Tibial artery (tissue), 4 donors: ENCODE measurements at regions not wholly inside any gene's neighbourhood (a gene's known extent, or its start where the extent isn't known, plus 50 kb on each side); places are given as distances from the start of the nearest gene placed in this dataset.

ENCODE experiments used
- DNase-seq, 2 donors: peaks; one replicate each; pipeline ENCODE4 v3.0.0-alpha.2; 2019
- H3K27ac ChIP-seq, 2 donors: fragments of 200-600 bp; sonication (generic) in 1 of 2; 1 replicate in 1 of 2; 2 replicates in 1 of 2; pipeline ENCODE4 v1.5.1; 2018 to 2019; ENCODE audit warnings: mild to moderate bottlenecking in 1 of 2
- H3K27me3 ChIP-seq, 2 donors: fragments of 200-600 bp; sonication (generic) in 1 of 2; one replicate each; pipeline versions ENCODE4 v1.5.1 to v1.6.0; 2016 to 2019
- H3K36me3 ChIP-seq, 3 donors: fragments of 200-600 bp; sonication (generic) in 2 of 3; one replicate each; pipeline ENCODE4 v1.5.1; 2016 to 2019; ENCODE audit warnings: mild to moderate bottlenecking in 2 of 3
- H3K4me1 ChIP-seq, 4 donors: fragments of 200-600 bp; sonication (generic) in 2 of 4; 1 replicate in 3 of 4; 2 replicates in 1 of 4; pipeline ENCODE4 v1.5.1; 2016 to 2019
- H3K4me3 ChIP-seq, 2 donors: fragments of 200-600 bp; sonication (generic) in 1 of 2; 1 replicate in 1 of 2; 2 replicates in 1 of 2; pipeline ENCODE4 v1.5.1; 2018 to 2019; ENCODE audit warnings: mild to moderate bottlenecking in 2 of 2
- H3K9me3 ChIP-seq, 3 donors: fragments of 200-600 bp; sonication (generic) in 1 of 3; one replicate each; pipeline ENCODE4 v1.5.1; 2016 to 2019
- intact Hi-C: fragments of 100-400 bp; cut with DNase I; formaldehyde crosslinking; loops from one replicate; pipeline ENCODE4 v1.15.0; 2023; ENCODE audit warnings: low total_unique reads
- TF ChIP-seq, protein P1 (sequence below), 2 experiments: fragments of 200-600 bp in 1 of 2; fragments of 450-650 bp in 1 of 2; IDR thresholded peaks; one replicate each; pipeline ENCODE4 v1.5.1; 2017 to 2019; ENCODE audit warnings: antibody characterized with exemption in 2 of 2, mild to moderate bottlenecking in 1 of 2, moderate library complexity in 1 of 2

DNA sequence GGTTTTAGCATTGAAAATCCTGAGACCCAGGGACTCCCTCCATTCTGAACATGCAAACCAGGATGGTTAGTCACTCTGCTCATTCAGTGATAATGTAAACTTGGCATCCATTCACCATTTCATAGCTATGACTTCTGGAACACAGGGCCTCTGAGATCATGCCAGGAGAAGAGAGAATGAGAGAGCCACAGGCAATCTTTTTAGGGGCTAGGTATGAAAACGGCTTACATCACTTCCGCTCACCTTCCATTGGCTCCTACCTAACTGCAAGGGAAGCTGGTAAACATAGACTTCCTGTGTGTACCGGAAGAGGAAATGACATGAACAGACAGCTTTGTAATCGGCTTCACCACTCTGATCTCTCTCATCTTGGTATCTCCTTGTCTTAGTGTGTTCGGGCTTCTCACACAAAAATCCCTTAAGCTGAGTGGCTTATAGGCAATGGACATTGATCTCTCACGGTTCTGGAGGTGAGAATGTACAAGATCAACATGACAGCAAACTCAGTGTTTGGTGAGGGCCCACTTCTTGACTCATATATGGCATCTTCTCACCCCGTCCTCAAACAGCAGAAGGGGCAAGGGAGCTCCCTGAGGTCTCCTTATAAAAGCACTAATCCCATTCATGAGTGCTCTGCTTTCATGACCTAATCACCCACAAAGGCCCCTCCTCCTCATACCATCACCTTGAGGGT is 465.9 kb upstream of the TBX3 start:
- Histone ChIP-seq H3K27me3 (no peaks in the 10 kb centered on the region), H3K36me3 (no peaks in the 10 kb centered on the region), H3K9me3 (no peaks in the 10 kb centered on the region), H3K4me3 (no peak overlapping the region), H3K27ac (no peak overlapping the region), H3K4me1 (no peaks in the 10 kb centered on the region)
- intact Hi-C loops, result no loop called here
- TF ChIP-seq, protein P1, sequence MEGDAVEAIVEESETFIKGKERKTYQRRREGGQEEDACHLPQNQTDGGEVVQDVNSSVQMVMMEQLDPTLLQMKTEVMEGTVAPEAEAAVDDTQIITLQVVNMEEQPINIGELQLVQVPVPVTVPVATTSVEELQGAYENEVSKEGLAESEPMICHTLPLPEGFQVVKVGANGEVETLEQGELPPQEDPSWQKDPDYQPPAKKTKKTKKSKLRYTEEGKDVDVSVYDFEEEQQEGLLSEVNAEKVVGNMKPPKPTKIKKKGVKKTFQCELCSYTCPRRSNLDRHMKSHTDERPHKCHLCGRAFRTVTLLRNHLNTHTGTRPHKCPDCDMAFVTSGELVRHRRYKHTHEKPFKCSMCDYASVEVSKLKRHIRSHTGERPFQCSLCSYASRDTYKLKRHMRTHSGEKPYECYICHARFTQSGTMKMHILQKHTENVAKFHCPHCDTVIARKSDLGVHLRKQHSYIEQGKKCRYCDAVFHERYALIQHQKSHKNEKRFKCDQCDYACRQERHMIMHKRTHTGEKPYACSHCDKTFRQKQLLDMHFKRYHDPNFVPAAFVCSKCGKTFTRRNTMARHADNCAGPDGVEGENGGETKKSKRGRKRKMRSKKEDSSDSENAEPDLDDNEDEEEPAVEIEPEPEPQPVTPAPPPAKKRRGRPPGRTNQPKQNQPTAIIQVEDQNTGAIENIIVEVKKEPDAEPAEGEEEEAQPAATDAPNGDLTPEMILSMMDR (IDR thresholded peaks at IDR 0.05), result no peak
- no peak for DNase-seq

DNA sequence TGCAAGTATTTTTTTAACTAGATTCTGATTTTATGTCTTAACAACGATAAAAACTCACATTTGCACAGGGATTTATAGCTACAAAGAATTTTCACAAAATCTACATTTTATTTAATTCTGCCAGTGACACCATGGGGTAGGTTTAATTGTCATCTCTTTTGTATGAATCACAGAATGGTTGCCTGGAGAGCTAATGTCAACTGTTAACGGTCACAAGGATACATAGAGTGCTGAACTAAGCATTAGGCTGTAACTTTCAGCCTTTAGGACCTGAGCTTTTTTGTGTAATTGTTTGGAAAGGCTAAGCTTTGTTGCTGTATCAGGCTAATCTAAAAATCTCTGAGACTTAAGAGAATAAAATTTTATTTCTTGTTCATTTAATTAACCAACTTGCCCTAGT is 465.3 kb upstream of the TBX3 start:
- TF ChIP-seq, protein P1 (IDR thresholded peaks at IDR 0.05), result no peak
- H3K4me3 ChIP-seq, result no peak overlapping the region
- no peaks in the 10 kb centered on the region for H3K36me3 ChIP-seq
- intact Hi-C loops, result no loop called here
- H3K27ac ChIP-seq, result no peak overlapping the region
- no peaks in the 10 kb centered on the region for H3K27me3 ChIP-seq
- H3K4me1 ChIP-seq, result no peaks in the 10 kb centered on the region
- H3K9me3 ChIP-seq, result no peaks in the 10 kb centered on the region
- no peak for DNase-seq

DNA sequence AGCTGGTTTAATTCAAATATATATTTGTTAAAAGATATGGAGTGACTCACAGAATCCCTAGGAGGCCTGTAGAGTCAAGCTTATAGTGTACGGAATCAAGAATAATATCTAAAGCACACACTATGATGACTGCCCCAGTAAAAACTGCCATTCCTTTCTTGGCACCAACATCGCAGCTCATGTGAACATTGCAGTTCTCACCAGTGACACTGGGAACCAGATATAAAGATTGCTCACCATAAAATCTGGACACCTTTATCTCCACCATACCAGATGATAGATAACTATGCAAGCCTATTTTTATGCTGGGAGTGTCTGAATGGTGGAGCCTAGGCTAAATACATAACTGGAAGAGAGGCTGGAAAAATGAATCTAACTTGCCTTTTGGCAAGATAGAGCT is 463.9 kb upstream of the TBX3 start:
- Histone ChIP-seq H3K9me3 (no peaks in the 10 kb centered on the region), H3K4me1 (no peaks in the 10 kb centered on the region), H3K27me3 (no peaks in the 10 kb centered on the region), H3K36me3 (no peaks in the 10 kb centered on the region), H3K4me3 (no peak overlapping the region), H3K27ac (no peak overlapping the region)
- intact Hi-C loops, result no loop called here
- no peak for DNase-seq
- TF ChIP-seq, protein P1 (IDR thresholded peaks at IDR 0.05), result no peak

DNA sequence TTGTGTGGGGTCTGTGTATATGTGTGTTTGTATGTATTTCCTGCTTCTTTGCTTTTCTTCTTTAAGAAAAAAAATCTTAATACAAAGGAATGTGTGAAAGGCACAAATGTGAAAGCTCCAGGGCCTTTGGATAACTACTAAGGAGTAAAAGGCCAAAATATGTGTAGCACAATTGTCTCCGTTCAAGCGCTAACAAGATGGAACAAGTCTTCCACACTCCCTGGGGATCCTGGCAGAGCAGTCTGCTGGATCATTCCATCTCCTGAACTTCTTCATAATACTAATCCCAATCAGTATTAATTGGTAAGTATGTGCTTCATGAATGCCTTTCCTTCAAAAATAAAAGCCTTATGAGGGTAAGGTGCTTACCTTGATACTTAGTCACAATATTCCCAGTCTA is 462.5 kb upstream of the TBX3 start:
- no peaks in the 10 kb centered on the region for H3K4me1 ChIP-seq
- intact Hi-C loops, result no loop called here
- H3K36me3 ChIP-seq, result no peaks in the 10 kb centered on the region
- TF ChIP-seq, protein P1 (IDR thresholded peaks at IDR 0.05), result no peak
- H3K4me3 ChIP-seq, result no peak overlapping the region
- no peak for DNase-seq
- H3K27ac ChIP-seq, result no peak overlapping the region
- H3K9me3 ChIP-seq, result no peaks in the 10 kb centered on the region
- H3K27me3 ChIP-seq, result no peaks in the 10 kb centered on the region

DNA sequence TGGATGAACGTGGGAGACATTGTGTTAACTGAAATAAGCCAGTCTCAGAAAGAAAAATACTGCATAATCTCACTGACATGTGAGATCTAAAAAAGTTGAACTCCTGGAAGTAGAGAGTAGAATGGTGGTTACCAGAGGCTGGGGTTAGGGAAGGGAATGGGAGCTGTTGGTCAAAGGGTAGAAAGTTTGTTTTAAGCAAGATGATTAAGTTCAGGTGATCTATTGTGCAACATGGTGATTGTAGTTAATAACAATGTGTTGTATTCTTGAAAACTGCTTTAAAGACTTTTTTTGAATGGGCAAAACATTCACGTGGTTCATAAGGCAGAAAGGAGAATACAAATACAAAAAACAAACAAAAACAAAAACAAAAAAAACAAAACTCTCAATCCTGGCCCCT is 460.4 kb upstream of the TBX3 start:
- Histone ChIP-seq H3K36me3 (no peaks in the 10 kb centered on the region), H3K27me3 (no peaks in the 10 kb centered on the region), H3K4me3 (no peak overlapping the region), H3K27ac (no peak overlapping the region), H3K4me1 (no peaks in the 10 kb centered on the region), H3K9me3 (no peaks in the 10 kb centered on the region)
- intact Hi-C loops, result no loop called here
- TF ChIP-seq, protein P1 (IDR thresholded peaks at IDR 0.05), result no peak
- no peak for DNase-seq
